WTC11 (cell line): ENCODE measurements at regions not wholly inside any gene's neighbourhood (a gene's known extent, or its start where the extent isn't known, plus 50 kb on each side); places are given as distances from the start of the nearest gene placed in this dataset.

ENCODE experiments used
- ATAC-seq: fragments of 200-7000 bp; cut with Tn5 transposase; 2 replicates; pipeline ENCODE4 v1.10.0; 2021; ENCODE audit warnings: mild to moderate bottlenecking, moderate library complexity
- CTCF ChIA-PET: fragments of 300-600 bp; sonication (Branson Sonifier 250); formaldehyde crosslinking; loops from one replicate; lab custom pipeline; 2021; ENCODE audit warnings: antibody characterized with exemption; lab: Charles Lee
- POLR2A ChIA-PET: fragments of 350-600 bp; sonication (Branson Sonifier 250); formaldehyde crosslinking; loops from one replicate; lab custom pipeline; 2021; ENCODE audit warnings: antibody characterized with exemption; lab: Charles Lee
- DNase-seq: peaks from one replicate; pipeline ENCODE4 v3.0.0; 2021; ENCODE audit warnings: low spot score
- H3K27ac Mint-ChIP-seq: 2 replicates; pipeline ENCODE4 v1.8.0; 2021; ENCODE audit warnings: mixed read lengths
- H3K27me3 Mint-ChIP-seq: 2 replicates; pipeline ENCODE4 v1.8.0; 2021; ENCODE audit warnings: low read depth, mild to moderate bottlenecking, moderate library complexity, mixed read lengths
- H3K36me3 Mint-ChIP-seq: 2 replicates; pipeline ENCODE4 v1.8.0; 2021; ENCODE audit warnings: mixed read lengths
- H3K4me1 Mint-ChIP-seq: 2 replicates; pipeline ENCODE4 v1.8.0; 2022; ENCODE audit warnings: mixed read lengths
- H3K4me3 Mint-ChIP-seq: 2 replicates; pipeline ENCODE4 v1.8.0; 2021; ENCODE audit warnings: mild to moderate bottlenecking, moderate library complexity, mixed read lengths
- H3K9me3 Mint-ChIP-seq: 2 replicates; pipeline ENCODE4 v1.8.0; 2021; ENCODE audit warnings: mixed read lengths
- CREB1 ChIP-seq: sonication (generic); formaldehyde crosslinking; IDR thresholded peaks from 2 replicates; pipeline ENCODE4 v1.8.0; 2023; ENCODE audit warnings: mild to moderate bottlenecking, missing genetic modification reagents
- CREM ChIP-seq: sonication (generic); formaldehyde crosslinking; IDR thresholded peaks from 2 replicates; pipeline ENCODE4 v1.8.1; 2022; ENCODE audit warnings: mild to moderate bottlenecking, missing genetic modification reagents, moderate library complexity
- ELF4 ChIP-seq: sonication (generic); formaldehyde crosslinking; IDR thresholded peaks from 2 replicates; pipeline ENCODE4 v1.8.1; 2022; ENCODE audit warnings: low read depth, mild to moderate bottlenecking, moderate library complexity, missing genetic modification reagents
- EMX1 ChIP-seq: fragments of 250-450 bp; sonication (Bioruptor Pico); IDR thresholded peaks from 2 replicates; pipeline ENCODE4 v1.8.0; 2021; ENCODE audit warnings: mild to moderate bottlenecking
- ESRRA ChIP-seq: sonication (generic); formaldehyde crosslinking; IDR thresholded peaks from 2 replicates; pipeline ENCODE4 v1.8.1; 2022; ENCODE audit warnings: mild to moderate bottlenecking, missing genetic modification reagents, borderline replicate concordance
- GTF2I ChIP-seq: fragments of 250-450 bp; sonication (Bioruptor Pico); conservative IDR thresholded peaks from 2 replicates; pipeline ENCODE4 v1.4.0; 2021; ENCODE audit warnings: mild to moderate bottlenecking
- OVOL2 ChIP-seq: fragments of 250-450 bp; sonication (Bioruptor Pico); IDR thresholded peaks from 2 replicates; pipeline ENCODE4 v1.9.0; 2021; ENCODE audit warnings: mild to moderate bottlenecking, borderline replicate concordance
- PRRX2 ChIP-seq: fragments of 250-450 bp; sonication (Bioruptor Pico); IDR thresholded peaks from 2 replicates; pipeline ENCODE4 v1.8.0; 2021; ENCODE audit warnings: mild to moderate bottlenecking
- SP1 ChIP-seq: sonication (generic); formaldehyde crosslinking; conservative IDR thresholded peaks from 2 replicates; pipeline ENCODE4 v1.8.1; 2022; ENCODE audit warnings: missing genetic modification reagents
- TEAD4 ChIP-seq: sonication (generic); formaldehyde crosslinking; IDR thresholded peaks from 2 replicates; pipeline ENCODE4 v1.8.0; 2022; ENCODE audit warnings: mild to moderate bottlenecking, missing genetic modification reagents
- ZBTB21 ChIP-seq: sonication (generic); formaldehyde crosslinking; IDR thresholded peaks from 2 replicates; pipeline ENCODE4 v1.8.1; 2023; ENCODE audit warnings: mild to moderate bottlenecking, missing genetic modification reagents, borderline replicate concordance
- ZNF138 ChIP-seq: sonication (generic); formaldehyde crosslinking; conservative IDR thresholded peaks from 2 replicates; pipeline ENCODE4 v1.8.1; 2022; ENCODE audit warnings: mild to moderate bottlenecking, moderate library complexity, missing genetic modification reagents
- ZNF416 ChIP-seq: fragments of 250-450 bp; sonication (Bioruptor Pico); IDR thresholded peaks from 2 replicates; pipeline ENCODE4 v1.9.0; 2021; ENCODE audit warnings: mild to moderate bottlenecking, inconsistent platforms
- ZNF671 ChIP-seq: fragments of 250-450 bp; sonication (Bioruptor Pico); IDR thresholded peaks from 2 replicates; pipeline ENCODE4 v1.8.0; 2021; ENCODE audit warnings: mild to moderate bottlenecking
- TF ChIP-seq, protein P1 (sequence below): sonication (generic); formaldehyde crosslinking; conservative IDR thresholded peaks from 2 replicates; pipeline ENCODE4 v1.8.1; 2022; ENCODE audit warnings: mild to moderate bottlenecking, missing genetic modification reagents
- TF ChIP-seq, protein P2 (sequence below): sonication (generic); formaldehyde crosslinking; IDR thresholded peaks from 2 replicates; pipeline ENCODE4 v1.8.1; 2022; ENCODE audit warnings: low read depth, missing genetic modification reagents, borderline replicate concordance
- TF ChIP-seq, protein P3 (sequence below): sonication (generic); formaldehyde crosslinking; IDR thresholded peaks from 2 replicates; pipeline ENCODE4 v1.8.1; 2022; ENCODE audit warnings: low read depth, mild to moderate bottlenecking, moderate library complexity, missing genetic modification reagents, borderline replicate concordance
- TF ChIP-seq, protein P4 (sequence below): sonication (generic); formaldehyde crosslinking; IDR thresholded peaks from 2 replicates; pipeline ENCODE4 v1.8.0; 2022; ENCODE audit warnings: mild to moderate bottlenecking, missing genetic modification reagents
- TF ChIP-seq, protein P5 (sequence below): fragments of 250-450 bp; sonication (Bioruptor Pico); IDR thresholded peaks from 2 replicates; pipeline ENCODE4 v1.8.0; 2021; ENCODE audit warnings: mild to moderate bottlenecking
- TF ChIP-seq, protein P6 (sequence below): fragments of 250-450 bp; sonication (Bioruptor Pico); conservative IDR thresholded peaks from 2 replicates; pipeline ENCODE4 v1.9.0; 2021; ENCODE audit warnings: mild to moderate bottlenecking
- TF ChIP-seq, protein P7 (sequence below): fragments of 250-450 bp; sonication (Bioruptor Pico); IDR thresholded peaks from 2 replicates; pipeline ENCODE4 v1.9.0; 2021; ENCODE audit warnings: mild to moderate bottlenecking

DNA sequence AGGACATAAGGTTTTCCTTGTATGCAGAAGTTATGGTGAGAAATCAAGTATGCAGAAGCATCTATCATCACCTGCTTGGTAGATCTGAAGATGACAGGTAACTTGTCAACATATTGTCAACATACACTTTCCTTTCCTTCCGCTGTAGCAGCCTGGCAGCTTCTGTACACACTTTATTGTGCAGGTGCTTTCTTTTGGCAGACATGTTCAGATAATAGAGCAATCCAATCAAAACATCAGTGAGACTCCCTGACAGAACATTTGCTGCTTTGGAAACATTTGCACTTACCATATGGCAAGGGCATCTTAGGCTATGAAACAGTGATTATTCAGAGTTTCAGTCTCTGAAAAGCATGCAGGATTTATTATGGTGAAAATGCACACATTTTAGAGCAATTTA is 161.1 kb upstream of the CDH12 start:
- Mint-ChIP-seq H3K27ac (no peak overlapping the region), H3K27me3 (no peaks in the 10 kb centered on the region), H3K36me3 (no peaks in the 10 kb centered on the region)
- TF ChIP-seq CREB1 (CRISPR knock-in tag) (no peak), ZNF671 (CRISPR knock-in tag) (no peak), ZBTB21 (CRISPR knock-in tag) (no peak), TEAD4 (CRISPR knock-in tag) (no peak), ZNF416 (no peak), SP1 (no peak), ESRRA (CRISPR knock-in tag) (no peak), ELF4 (CRISPR knock-in tag) (no peak), OVOL2 (CRISPR knock-in tag) (no peak), GTF2I (CRISPR knock-in tag) (no peak), ZNF138 (no peak)
- TF ChIP-seq, protein P1, sequence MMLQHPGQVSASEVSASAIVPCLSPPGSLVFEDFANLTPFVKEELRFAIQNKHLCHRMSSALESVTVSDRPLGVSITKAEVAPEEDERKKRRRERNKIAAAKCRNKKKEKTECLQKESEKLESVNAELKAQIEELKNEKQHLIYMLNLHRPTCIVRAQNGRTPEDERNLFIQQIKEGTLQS (CRISPR knock-in tag): no peak
- TF ChIP-seq, protein P2, sequence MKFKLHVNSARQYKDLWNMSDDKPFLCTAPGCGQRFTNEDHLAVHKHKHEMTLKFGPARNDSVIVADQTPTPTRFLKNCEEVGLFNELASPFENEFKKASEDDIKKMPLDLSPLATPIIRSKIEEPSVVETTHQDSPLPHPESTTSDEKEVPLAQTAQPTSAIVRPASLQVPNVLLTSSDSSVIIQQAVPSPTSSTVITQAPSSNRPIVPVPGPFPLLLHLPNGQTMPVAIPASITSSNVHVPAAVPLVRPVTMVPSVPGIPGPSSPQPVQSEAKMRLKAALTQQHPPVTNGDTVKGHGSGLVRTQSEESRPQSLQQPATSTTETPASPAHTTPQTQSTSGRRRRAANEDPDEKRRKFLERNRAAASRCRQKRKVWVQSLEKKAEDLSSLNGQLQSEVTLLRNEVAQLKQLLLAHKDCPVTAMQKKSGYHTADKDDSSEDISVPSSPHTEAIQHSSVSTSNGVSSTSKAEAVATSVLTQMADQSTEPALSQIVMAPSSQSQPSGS: no peak
- TF ChIP-seq, protein P3, sequence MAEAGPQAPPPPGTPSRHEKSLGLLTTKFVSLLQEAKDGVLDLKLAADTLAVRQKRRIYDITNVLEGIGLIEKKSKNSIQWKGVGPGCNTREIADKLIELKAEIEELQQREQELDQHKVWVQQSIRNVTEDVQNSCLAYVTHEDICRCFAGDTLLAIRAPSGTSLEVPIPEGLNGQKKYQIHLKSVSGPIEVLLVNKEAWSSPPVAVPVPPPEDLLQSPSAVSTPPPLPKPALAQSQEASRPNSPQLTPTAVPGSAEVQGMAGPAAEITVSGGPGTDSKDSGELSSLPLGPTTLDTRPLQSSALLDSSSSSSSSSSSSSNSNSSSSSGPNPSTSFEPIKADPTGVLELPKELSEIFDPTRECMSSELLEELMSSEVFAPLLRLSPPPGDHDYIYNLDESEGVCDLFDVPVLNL (CRISPR knock-in tag): no peak
- TF ChIP-seq, protein P4, sequence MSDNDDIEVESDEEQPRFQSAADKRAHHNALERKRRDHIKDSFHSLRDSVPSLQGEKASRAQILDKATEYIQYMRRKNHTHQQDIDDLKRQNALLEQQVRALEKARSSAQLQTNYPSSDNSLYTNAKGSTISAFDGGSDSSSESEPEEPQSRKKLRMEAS (CRISPR knock-in tag): no peak
- TF ChIP-seq, protein P5, sequence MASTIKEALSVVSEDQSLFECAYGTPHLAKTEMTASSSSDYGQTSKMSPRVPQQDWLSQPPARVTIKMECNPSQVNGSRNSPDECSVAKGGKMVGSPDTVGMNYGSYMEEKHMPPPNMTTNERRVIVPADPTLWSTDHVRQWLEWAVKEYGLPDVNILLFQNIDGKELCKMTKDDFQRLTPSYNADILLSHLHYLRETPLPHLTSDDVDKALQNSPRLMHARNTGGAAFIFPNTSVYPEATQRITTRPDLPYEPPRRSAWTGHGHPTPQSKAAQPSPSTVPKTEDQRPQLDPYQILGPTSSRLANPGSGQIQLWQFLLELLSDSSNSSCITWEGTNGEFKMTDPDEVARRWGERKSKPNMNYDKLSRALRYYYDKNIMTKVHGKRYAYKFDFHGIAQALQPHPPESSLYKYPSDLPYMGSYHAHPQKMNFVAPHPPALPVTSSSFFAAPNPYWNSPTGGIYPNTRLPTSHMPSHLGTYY (CRISPR knock-in tag): no peak
- TF ChIP-seq, protein P6, sequence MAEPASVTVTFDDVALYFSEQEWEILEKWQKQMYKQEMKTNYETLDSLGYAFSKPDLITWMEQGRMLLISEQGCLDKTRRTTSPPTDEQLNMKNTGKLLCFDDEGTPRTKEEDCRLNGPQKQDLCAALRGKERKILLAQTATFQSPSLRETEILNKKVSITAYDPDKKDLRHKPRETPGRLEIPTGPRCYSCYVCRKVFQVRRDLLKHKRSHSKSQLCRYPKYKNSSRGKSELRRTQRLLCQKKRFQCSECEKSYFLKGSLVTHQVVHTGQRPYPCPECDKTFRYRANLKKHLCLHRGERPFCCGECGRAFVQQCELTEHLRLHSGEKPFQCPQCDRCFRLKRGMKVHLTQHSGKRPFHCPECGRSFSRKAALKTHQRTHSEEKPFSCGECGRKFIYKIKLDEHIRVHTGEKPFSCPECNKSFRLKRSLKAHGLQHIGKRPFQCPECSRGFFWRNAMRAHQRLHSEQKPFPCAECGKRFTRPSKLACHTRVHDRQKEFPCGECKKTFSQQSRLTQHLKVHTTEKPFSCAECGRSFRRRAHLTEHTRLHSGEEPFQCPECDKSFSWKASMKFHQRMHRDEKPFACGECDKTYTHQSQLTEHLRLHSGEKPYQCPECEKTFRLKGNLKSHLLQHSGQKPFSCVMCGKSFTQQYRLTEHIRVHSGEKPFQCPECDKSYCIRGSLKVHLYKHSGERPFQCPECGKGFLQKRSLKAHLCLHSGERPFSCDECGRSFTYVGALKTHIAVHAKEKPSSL (CRISPR knock-in tag): no peak
- TF ChIP-seq, all 79 proteins: peak for 0
- H3K4me3 Mint-ChIP-seq: no peak overlapping the region
- DNase-seq: no peak
- ChIA-PET POLR2A (no interaction called here), CTCF (no interaction called here)
- H3K9me3 Mint-ChIP-seq: no peaks in the 10 kb centered on the region
- no peaks in the 10 kb centered on the region; the same call in 1 of the 2 replicates for H3K4me1 Mint-ChIP-seq
- ATAC-seq: no peak

DNA sequence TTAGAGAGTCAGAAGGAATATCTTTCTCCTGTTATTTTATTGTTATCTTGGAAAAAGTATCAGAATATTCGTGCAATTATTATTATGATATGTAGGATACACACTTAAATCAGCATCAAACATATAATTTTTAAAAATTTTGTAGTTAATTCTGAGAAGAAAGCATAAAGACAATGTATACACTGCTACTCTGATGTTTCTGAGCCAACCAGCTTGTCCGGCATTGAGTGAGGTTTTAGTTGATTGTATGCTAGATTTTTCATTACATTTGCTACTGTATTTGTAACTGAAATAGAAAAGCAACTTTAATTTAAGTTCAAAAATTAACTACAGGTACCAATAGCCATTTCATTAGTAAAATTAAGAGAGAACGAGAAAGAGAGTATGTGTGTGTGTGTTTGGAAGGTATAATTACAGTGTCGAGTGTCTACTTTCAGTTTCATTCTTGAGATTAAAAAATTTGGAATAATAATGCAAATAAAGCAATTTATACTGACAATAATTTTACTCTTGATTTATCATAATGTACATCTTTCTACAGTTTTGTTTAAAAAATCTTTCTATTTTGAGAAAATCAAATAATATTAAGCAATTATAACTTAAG is 160.4 kb upstream of the CDH12 start:
- Mint-ChIP-seq H3K4me3 (no peak overlapping the region), H3K27me3 (no peaks in the 10 kb centered on the region), H3K27ac (no peak overlapping the region), H3K4me1 (no peaks in the 10 kb centered on the region; the same call in 1 of the 2 replicates), H3K9me3 (no peaks in the 10 kb centered on the region), H3K36me3 (no peaks in the 10 kb centered on the region)
- TF ChIP-seq CREM (CRISPR knock-in tag) (no peak), PRRX2 (CRISPR knock-in tag) (no peak), EMX1 (CRISPR knock-in tag) (no peak)
- TF ChIP-seq, protein P7, sequence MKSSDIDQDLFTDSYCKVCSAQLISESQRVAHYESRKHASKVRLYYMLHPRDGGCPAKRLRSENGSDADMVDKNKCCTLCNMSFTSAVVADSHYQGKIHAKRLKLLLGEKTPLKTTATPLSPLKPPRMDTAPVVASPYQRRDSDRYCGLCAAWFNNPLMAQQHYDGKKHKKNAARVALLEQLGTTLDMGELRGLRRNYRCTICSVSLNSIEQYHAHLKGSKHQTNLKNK (CRISPR knock-in tag): no peak
- POLR2A ChIA-PET: no interaction called here
- ATAC-seq (no peak), DNase-seq (no peak)
- CTCF ChIA-PET: no interaction called here
